GM04503 (cell line): ENCODE measurements at regions not wholly inside any gene's neighbourhood (a gene's known extent, or its start where the extent isn't known, plus 50 kb on each side); places are given as distances from the start of the nearest gene placed in this dataset.

Experiments used
- DNase-seq: peaks from one replicate; pipeline ENCODE4 v3.0.0-alpha.2; 2012; ENCODE audit warnings: low read depth

- no peak for DNase-seq
Measured at GRCh38 chr17:52228823-52229222, 70.3 kb upstream of the CA10 start.

GRCh38 chr17:52227926-52228325 lies 69.4 kb upstream of the CA10 start:
- DNase-seq, result no peak

DNA sequence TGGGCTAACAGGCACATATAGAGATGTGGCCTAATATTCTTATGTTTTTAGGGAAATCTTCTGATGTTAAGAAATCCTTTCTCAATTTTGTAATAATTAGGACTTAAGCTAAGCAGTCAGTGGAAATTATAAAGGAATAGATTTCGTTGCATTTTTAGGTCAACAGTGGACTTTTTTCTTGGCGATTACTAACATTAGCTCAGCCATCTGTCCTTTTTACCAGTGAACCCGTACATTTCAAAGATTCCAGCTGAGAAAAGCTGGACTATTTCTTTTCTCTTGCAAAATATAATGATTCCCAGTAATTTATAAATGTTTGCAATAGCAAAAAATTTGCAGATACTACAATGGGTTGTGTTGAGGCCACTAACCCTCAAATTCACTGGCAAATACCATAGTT lies 54.9 kb upstream of the CA10 start:
- DNase-seq, result no peak

GRCh38 chr17:52212851-52213250 lies 54.3 kb upstream of the CA10 start:
- DNase-seq, result no peak

- no peak for DNase-seq
Measured at GRCh38 chr17:52209507-52209906, 51.0 kb upstream of the CA10 start.
